ENCODE measurements at regions not wholly inside any gene's neighbourhood (a gene's known extent, or its start where the extent isn't known, plus 50 kb on each side); places are given as distances from the start of the nearest gene placed in this dataset.

- H3K9me3 ChIP-seq (ENCODE audit: control insufficient read depth in 2 of 2, insufficient read depth in 1 of 2, low read depth in 1 of 2, low read length in 1 of 2): no peaks in the 10 kb centered on the region
- H3K36me3 ChIP-seq (ENCODE audit: control insufficient read depth in 2 of 2, insufficient read depth in 2 of 2, low read length in 1 of 2): no peaks in the 10 kb centered on the region
- 96 to 98% methylated on average over 2 of the region's 2 CpGs for WGBS, 2 donors
- no peaks in the 10 kb centered on the region for H3K27me3 ChIP-seq (ENCODE audit: control insufficient read depth in 1 of 2, insufficient read depth in 2 of 2, low read length in 2 of 2)
- no peak overlapping the region for H3K4me3 ChIP-seq (ENCODE audit: low read depth in 1 of 2, low read length in 2 of 2)
- no peak overlapping the region for H3K27ac ChIP-seq (ENCODE audit: low read depth in 2 of 2, low read length in 1 of 2)
- H3K4me1 ChIP-seq (ENCODE audit: control insufficient read depth in 2 of 2, insufficient read depth in 2 of 2, low read length in 1 of 2): no peaks in the 10 kb centered on the region
Observed at GRCh38 chr7:47647918-47648250, 66.0 kb upstream of the TNS3 start.

DNA sequence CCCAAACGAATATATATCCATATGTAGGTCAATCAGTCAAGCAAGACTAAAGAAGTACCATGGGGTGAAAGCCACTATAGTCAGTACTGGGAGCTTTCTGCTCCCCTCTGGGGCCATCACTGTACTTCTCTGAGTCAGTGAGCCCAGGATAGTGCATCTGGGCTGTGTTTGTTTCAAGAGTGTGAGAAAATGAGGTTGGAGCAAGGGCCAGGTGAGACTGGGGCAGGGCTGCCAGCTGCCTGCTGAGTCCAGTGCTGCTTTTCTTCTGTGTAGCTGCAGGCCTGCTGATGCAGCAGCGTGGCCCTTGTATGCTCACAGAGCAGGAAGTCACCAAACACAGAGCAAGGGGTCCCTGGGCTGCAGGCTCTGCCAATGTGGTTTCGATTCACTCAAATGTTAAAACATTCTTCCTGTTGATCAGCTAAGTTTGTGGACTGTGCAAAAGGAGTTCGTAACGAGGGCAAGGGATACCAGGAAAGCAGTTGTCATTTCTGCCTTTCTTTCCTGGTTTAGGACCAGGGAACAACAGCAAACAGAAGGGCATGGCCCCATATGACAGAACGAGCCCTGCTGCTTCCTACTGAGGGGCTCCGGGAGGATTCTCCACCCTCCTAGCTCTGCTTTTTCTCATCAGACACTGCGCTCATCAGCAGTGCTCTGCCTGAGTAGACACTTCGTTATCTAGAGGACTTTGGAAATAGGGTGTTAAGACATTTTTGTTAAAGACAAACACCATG lies 65.4 kb upstream of the TNS3 start:
- H3K4me3 ChIP-seq (ENCODE audit: low read depth in 1 of 2, low read length in 2 of 2): no peak overlapping the region
- H3K4me1 ChIP-seq (ENCODE audit: control insufficient read depth in 2 of 2, insufficient read depth in 2 of 2, low read length in 1 of 2): no peaks in the 10 kb centered on the region
- H3K27me3 ChIP-seq (ENCODE audit: control insufficient read depth in 1 of 2, insufficient read depth in 2 of 2, low read length in 2 of 2): no peaks in the 10 kb centered on the region
- 71 to 76% methylated on average over 9 of the region's 9 CpGs for whole genome bisulfite sequencing, 2 donors
- H3K36me3 ChIP-seq (ENCODE audit: control insufficient read depth in 2 of 2, insufficient read depth in 2 of 2, low read length in 1 of 2): no peaks in the 10 kb centered on the region
- no peak overlapping the region for H3K27ac ChIP-seq (ENCODE audit: low read depth in 2 of 2, low read length in 1 of 2)
- H3K9me3 ChIP-seq (ENCODE audit: control insufficient read depth in 2 of 2, insufficient read depth in 1 of 2, low read depth in 1 of 2, low read length in 1 of 2): no peaks in the 10 kb centered on the region

DNA sequence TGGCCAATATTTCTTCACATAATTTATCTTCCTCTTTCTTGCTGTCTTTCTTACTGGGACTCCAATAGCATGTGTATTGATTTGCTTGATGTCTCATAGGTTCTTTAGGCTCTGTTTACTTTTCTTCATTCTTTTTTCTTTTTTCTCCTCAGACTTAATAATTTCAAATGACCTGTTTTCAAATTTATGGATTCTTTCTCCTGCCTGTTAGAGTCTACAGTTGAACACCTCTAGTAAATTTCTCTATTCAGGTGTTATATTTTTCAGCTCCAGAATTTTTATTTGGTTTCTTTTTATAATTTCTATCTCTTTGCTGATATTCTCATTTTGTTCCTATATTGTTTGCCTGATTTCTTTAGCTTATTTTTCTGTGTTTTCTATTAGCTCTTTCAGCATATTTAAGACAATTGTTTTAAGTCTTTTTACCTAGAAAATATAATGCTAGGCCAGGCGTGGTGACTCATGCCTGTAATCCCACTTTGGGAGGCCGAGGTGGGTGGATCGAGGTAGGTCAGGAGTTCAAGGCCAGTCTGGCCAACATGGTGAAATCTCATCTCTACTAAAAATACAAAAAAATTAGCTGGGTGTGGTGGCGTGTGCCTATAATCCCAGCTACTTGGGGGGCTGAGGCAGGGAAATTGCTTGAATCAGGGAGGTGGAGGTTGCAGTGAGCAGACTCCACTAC lies 61.9 kb upstream of the TNS3 start:
- no peak overlapping the region for H3K27ac ChIP-seq (ENCODE audit: low read depth in 2 of 2, low read length in 1 of 2)
- no peak overlapping the region for H3K4me3 ChIP-seq (ENCODE audit: low read depth in 1 of 2, low read length in 2 of 2)
- H3K9me3 ChIP-seq (ENCODE audit: control insufficient read depth in 2 of 2, insufficient read depth in 1 of 2, low read depth in 1 of 2, low read length in 1 of 2): no peaks in the 10 kb centered on the region
- H3K27me3 ChIP-seq (ENCODE audit: control insufficient read depth in 1 of 2, insufficient read depth in 2 of 2, low read length in 2 of 2): no peaks in the 10 kb centered on the region
- H3K36me3 ChIP-seq (ENCODE audit: control insufficient read depth in 2 of 2, insufficient read depth in 2 of 2, low read length in 1 of 2): no peaks in the 10 kb centered on the region
- WGBS, 2 donors: 86 to 92% methylated on average over 4 of the region's 4 CpGs
- peaks cover 0 to 4% of the 10 kb centered on the region in 2 donors for H3K4me1 ChIP-seq (ENCODE audit: control insufficient read depth in 2 of 2, insufficient read depth in 2 of 2, low read length in 1 of 2)

GRCh38 chr7:47640265-47640664 lies 58.4 kb upstream of the TNS3 start:
- Histone ChIP-seq H3K9me3 (ENCODE audit: control insufficient read depth in 2 of 2, insufficient read depth in 1 of 2, low read depth in 1 of 2, low read length in 1 of 2) (no peaks in the 10 kb centered on the region), H3K27me3 (ENCODE audit: control insufficient read depth in 1 of 2, insufficient read depth in 2 of 2, low read length in 2 of 2) (no peaks in the 10 kb centered on the region), H3K4me1 (ENCODE audit: control insufficient read depth in 2 of 2, insufficient read depth in 2 of 2, low read length in 1 of 2) (peaks cover 2 to 7% of the 10 kb centered on the region in 2 donors), H3K36me3 (ENCODE audit: control insufficient read depth in 2 of 2, insufficient read depth in 2 of 2, low read length in 1 of 2) (no peaks in the 10 kb centered on the region), H3K4me3 (ENCODE audit: low read depth in 1 of 2, low read length in 2 of 2) (no peak overlapping the region), H3K27ac (ENCODE audit: low read depth in 2 of 2, low read length in 1 of 2) (no peak overlapping the region)
- WGBS, 2 donors: 59 to 65% methylated on average over 8 of the region's 8 CpGs

DNA sequence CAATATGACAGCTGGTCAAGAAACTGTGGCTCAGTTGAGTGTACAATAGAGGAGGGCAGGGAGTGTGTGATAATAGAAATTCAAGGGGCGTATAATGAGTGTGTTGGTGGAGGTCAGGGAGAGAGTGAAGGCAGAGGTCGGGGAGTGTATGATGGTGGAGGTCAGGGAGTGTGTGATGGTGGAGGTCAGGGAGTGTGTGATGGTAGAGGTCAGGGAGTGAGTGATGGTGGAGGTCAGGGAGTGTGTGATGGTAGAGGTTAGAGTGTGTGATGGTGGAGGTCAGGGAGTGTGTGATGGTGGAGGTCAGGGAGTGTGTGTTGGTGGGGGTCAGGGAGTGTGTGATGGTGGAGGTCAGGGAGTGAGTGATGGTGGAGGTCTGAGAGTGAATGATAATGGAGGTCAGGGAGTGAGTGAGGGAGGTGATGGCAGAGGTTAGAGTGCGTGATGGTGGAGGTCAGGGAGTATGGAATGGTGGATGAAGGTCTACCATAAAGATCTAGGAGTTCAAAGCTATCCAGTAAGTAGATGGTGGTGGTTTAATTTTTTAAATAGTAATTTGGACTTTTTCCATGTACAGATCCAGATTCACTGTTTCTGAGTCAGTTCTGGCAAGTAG lies 57.7 kb upstream of the TNS3 start:
- Histone ChIP-seq H3K4me3 (ENCODE audit: low read depth in 1 of 2, low read length in 2 of 2) (no peak overlapping the region), H3K9me3 (ENCODE audit: control insufficient read depth in 2 of 2, insufficient read depth in 1 of 2, low read depth in 1 of 2, low read length in 1 of 2) (no peaks in the 10 kb centered on the region), H3K36me3 (ENCODE audit: control insufficient read depth in 2 of 2, insufficient read depth in 2 of 2, low read length in 1 of 2) (no peaks in the 10 kb centered on the region), H3K27me3 (ENCODE audit: control insufficient read depth in 1 of 2, insufficient read depth in 2 of 2, low read length in 2 of 2) (no peaks in the 10 kb centered on the region), H3K4me1 (ENCODE audit: control insufficient read depth in 2 of 2, insufficient read depth in 2 of 2, low read length in 1 of 2) (peaks cover 4 to 11% of the 10 kb centered on the region in 2 donors), H3K27ac (ENCODE audit: low read depth in 2 of 2, low read length in 1 of 2) (no peak overlapping the region)
- WGBS, 2 donors: 85 to 90% methylated on average over 3 of the region's 3 CpGs

DNA sequence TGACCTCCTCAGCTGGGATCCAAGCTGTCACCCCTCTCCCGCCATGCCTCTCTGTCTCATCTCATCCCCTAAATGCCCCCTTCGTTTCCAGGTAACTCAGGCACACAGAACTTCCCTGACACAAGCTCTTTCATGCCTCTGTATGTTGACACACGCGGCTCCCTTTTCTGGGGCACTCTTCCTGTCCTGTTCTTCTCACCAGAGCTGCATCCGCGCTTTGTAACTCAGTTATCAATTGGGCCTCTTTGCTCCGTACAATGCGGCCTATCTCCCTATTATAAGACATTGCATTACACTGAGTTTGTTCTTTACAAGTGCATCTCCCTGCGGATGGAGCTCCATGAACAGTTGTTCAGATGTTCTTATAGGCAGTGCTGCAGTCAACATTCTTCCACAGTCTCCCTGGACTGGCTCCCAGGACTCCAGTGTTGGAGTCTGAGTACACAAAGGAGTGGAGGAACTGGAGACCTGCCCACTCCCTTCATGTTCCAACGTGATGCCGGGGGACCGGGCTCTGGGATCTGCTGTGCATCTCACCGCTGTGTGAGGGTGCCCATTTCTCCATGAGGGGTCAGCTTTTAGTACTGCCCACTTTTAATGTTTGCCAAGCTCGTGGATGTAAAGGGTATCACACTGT lies 56.9 kb upstream of the TNS3 start:
- H3K27me3 ChIP-seq (ENCODE audit: control insufficient read depth in 1 of 2, insufficient read depth in 2 of 2, low read length in 2 of 2): no peaks in the 10 kb centered on the region
- 38 to 58% methylated on average over 14 of the region's 14 CpGs for WGBS, 2 donors
- H3K36me3 ChIP-seq (ENCODE audit: control insufficient read depth in 2 of 2, insufficient read depth in 2 of 2, low read length in 1 of 2): no peaks in the 10 kb centered on the region
- H3K4me1 ChIP-seq (ENCODE audit: control insufficient read depth in 2 of 2, insufficient read depth in 2 of 2, low read length in 1 of 2): peaks cover 4 to 14% of the 10 kb centered on the region in 2 donors
- no peaks in the 10 kb centered on the region for H3K9me3 ChIP-seq (ENCODE audit: control insufficient read depth in 2 of 2, insufficient read depth in 1 of 2, low read depth in 1 of 2, low read length in 1 of 2)
- H3K4me3 ChIP-seq (ENCODE audit: low read depth in 1 of 2, low read length in 2 of 2): no peak overlapping the region
- peak overlapping the region in 1 of 2 donors; percentile 57 for H3K27ac ChIP-seq (ENCODE audit: low read depth in 2 of 2, low read length in 1 of 2)

DNA sequence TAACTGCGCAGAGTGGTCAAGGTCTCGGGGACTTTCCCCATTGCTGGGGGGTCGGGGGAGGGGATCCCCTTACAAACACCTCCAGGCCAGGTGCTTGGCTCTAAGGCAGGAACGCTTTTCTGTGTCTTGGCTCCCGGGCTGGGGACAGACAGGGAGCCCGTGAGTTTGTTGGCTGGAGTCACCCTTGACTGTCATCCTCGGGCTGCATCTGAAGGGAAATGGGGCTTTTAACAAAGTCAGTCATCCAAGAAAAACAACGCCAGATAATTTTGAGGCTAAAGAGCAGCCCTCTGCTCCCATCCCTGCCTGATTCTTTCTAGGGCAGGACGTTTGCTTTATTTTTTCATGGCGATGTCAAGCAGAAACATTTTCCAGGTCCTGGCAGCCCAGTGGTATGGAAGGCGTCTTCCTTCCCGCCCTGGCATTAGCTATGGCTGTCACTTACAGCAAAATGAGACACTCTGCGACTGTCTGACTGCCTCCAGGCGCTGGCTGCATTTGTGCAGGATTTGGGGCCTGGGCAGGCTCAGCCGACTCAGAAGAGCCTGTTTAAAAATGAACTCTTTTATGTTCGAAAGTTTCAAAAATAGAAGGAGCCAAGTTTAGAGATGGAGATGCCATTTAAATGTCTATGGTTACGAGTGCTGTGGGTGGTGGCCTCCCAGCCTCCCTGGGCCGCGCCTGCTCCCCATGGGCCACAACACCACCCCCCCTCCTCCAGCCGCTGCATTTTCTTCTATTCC lies 54.7 kb upstream of the TNS3 start:
- Histone ChIP-seq H3K36me3 (ENCODE audit: control insufficient read depth in 2 of 2, insufficient read depth in 2 of 2, low read length in 1 of 2) (no peaks in the 10 kb centered on the region), H3K9me3 (ENCODE audit: control insufficient read depth in 2 of 2, insufficient read depth in 1 of 2, low read depth in 1 of 2, low read length in 1 of 2) (no peaks in the 10 kb centered on the region), H3K27ac (ENCODE audit: low read depth in 2 of 2, low read length in 1 of 2) (peak overlapping the region; percentile 31 to 77), H3K4me3 (ENCODE audit: low read depth in 1 of 2, low read length in 2 of 2) (no peak overlapping the region), H3K4me1 (ENCODE audit: control insufficient read depth in 2 of 2, insufficient read depth in 2 of 2, low read length in 1 of 2) (peaks cover 4 to 14% of the 10 kb centered on the region in 2 donors), H3K27me3 (ENCODE audit: control insufficient read depth in 1 of 2, insufficient read depth in 2 of 2, low read length in 2 of 2) (no peaks in the 10 kb centered on the region)
- WGBS, 2 donors: 30 to 50% methylated on average over 20 of the region's 20 CpGs

DNA sequence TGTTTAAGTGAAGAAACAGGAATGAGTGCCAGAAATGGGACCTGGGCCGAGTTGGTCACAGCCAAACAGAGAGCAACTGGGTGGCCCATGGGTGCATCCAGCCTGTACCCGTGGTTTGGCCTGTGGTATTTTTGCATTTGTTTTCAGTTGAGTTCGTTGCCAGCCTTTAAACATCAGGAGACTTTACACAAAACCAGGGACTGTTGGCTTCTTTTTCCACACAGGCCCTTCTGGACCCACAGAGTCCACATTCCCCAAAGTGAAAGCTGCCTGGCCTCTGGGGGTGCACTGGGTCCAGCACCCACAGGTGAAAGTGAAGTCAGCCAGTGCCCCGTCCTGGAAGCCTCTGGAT lies 54.1 kb upstream of the TNS3 start:
- no peak overlapping the region for H3K4me3 ChIP-seq (ENCODE audit: low read depth in 1 of 2, low read length in 2 of 2)
- peak overlapping the region; percentile 68 to 77 for H3K27ac ChIP-seq (ENCODE audit: low read depth in 2 of 2, low read length in 1 of 2)
- 26 to 49% methylated on average over 4 of the region's 4 CpGs for WGBS, 2 donors
- H3K27me3 ChIP-seq (ENCODE audit: control insufficient read depth in 1 of 2, insufficient read depth in 2 of 2, low read length in 2 of 2): no peaks in the 10 kb centered on the region
- H3K36me3 ChIP-seq (ENCODE audit: control insufficient read depth in 2 of 2, insufficient read depth in 2 of 2, low read length in 1 of 2): no peaks in the 10 kb centered on the region
- no peaks in the 10 kb centered on the region for H3K9me3 ChIP-seq (ENCODE audit: control insufficient read depth in 2 of 2, insufficient read depth in 1 of 2, low read depth in 1 of 2, low read length in 1 of 2)
- peaks cover 4 to 14% of the 10 kb centered on the region in 2 donors for H3K4me1 ChIP-seq (ENCODE audit: control insufficient read depth in 2 of 2, insufficient read depth in 2 of 2, low read length in 1 of 2)
